CD4-positive, alpha-beta T cell (primary cell): ENCODE measurements at regions not wholly inside any gene's neighbourhood (a gene's known extent, or its start where the extent isn't known, plus 50 kb on each side); places are given as distances from the start of the nearest gene placed in this dataset.

Experiments used
- ATAC-seq: fragments of 200-7000 bp; cut with Tn5 transposase; one replicate; pipeline ENCODE4 v1.10.0; 2022; ENCODE audit warnings: mild to moderate bottlenecking; ENCODE audit not compliant: poor library complexity
- CTCF ChIA-PET: fragments of 350-600 bp; sonication (Branson Sonifier 250); formaldehyde crosslinking; loops from one replicate; lab custom pipeline; 2021; ENCODE audit warnings: antibody characterized with exemption, inconsistent platforms; lab: Charles Lee
- POLR2A ChIA-PET: fragments of 350-600 bp; sonication (Branson Sonifier 250); formaldehyde crosslinking; loops from one replicate; lab custom pipeline; 2021; ENCODE audit warnings: antibody characterized with exemption, inconsistent platforms; lab: Charles Lee
- DNase-seq, 14 experiments: peaks; one replicate each; pipeline ENCODE4 v3.0.0-alpha.2; 2013 to 2020; ENCODE audit warnings: mixed read lengths in 2 of 14
- H3K27ac ChIP-seq, 2 donors: one replicate each; pipeline versions ENCODE4 v1.5.1 to v1.7.0; 2013; ENCODE audit warnings: low read length in 2 of 2, low read depth in 1 of 2, mild to moderate bottlenecking in 1 of 2
- H3K27me3 ChIP-seq, 2 experiments: 1 replicate in 1 of 2; 2 replicates in 1 of 2; pipeline versions ENCODE4 v1.6.1 to v1.7.0; 2013; ENCODE audit warnings: low read length in 2 of 2, control low read depth in 1 of 2, mild to moderate bottlenecking in 1 of 2, moderate library complexity in 1 of 2; ENCODE audit not compliant: insufficient read depth in 2 of 2, control insufficient read depth in 1 of 2
- H3K36me3 ChIP-seq: one replicate; pipeline ENCODE4 v1.6.1; 2013; ENCODE audit warnings: low read length, control low read depth; ENCODE audit not compliant: insufficient read depth
- H3K4me1 ChIP-seq: one replicate; pipeline ENCODE4 v1.6.1; 2013; ENCODE audit warnings: low read length, control low read depth; ENCODE audit not compliant: insufficient read depth
- H3K4me3 ChIP-seq: one replicate; pipeline ENCODE4 v1.5.1; 2013; ENCODE audit warnings: mild to moderate bottlenecking, low read length, moderate library complexity
- H3K9me3 ChIP-seq, 2 experiments: 1 replicate in 1 of 2; 2 replicates in 1 of 2; pipeline versions ENCODE4 v1.6.1 to v1.7.0; 2013; ENCODE audit warnings: low read length in 2 of 2, mild to moderate bottlenecking in 2 of 2, control low read depth in 1 of 2, moderate library complexity in 1 of 2; ENCODE audit not compliant: control insufficient read depth in 1 of 2, insufficient read depth in 1 of 2
- H3K27ac Mint-ChIP-seq: one replicate; pipeline ENCODE4 v1.8.0; 2020; ENCODE audit warnings: mixed read lengths
- H3K27me3 Mint-ChIP-seq: one replicate; pipeline ENCODE4 v1.8.0; 2021; ENCODE audit warnings: mixed read lengths
- H3K36me3 Mint-ChIP-seq: one replicate; pipeline ENCODE4 v1.8.0; 2021; ENCODE audit warnings: low read depth, mixed read lengths
- H3K4me1 Mint-ChIP-seq: one replicate; pipeline ENCODE4 v1.8.0; 2021; ENCODE audit warnings: low read depth, mixed read lengths
- H3K4me3 Mint-ChIP-seq: one replicate; pipeline ENCODE4 v1.8.0; 2020; ENCODE audit warnings: mild to moderate bottlenecking, mixed read lengths
- H3K9me3 Mint-ChIP-seq: one replicate; pipeline ENCODE4 v1.8.0; 2020; ENCODE audit warnings: mixed read lengths
- CTCF ChIP-seq: fragments of 200-600 bp; IDR thresholded peaks from one replicate; pipeline ENCODE4 v1.8.0; 2022; ENCODE audit warnings: antibody characterized with exemption, mild to moderate bottlenecking
- intact Hi-C, 2 experiments: fragments of 100-400 bp; cut with DNase I in 1 of 2; cut with micrococcal nuclease in 1 of 2; formaldehyde crosslinking; loops; one replicate each; pipeline versions ENCODE4 v1.15.1 to v1.9.0; 2023 to 2025; cut with DNase I, micrococcal nuclease

- Mint-ChIP-seq H3K4me3 (no peak overlapping the region), H3K36me3 (peaks cover 6% of the 10 kb centered on the region), H3K27ac (peak overlapping the region; percentile 95), H3K27me3 (no peaks in the 10 kb centered on the region), H3K4me1 (peaks cover 62% of the 10 kb centered on the region), H3K9me3 (peaks cover 6% of the 10 kb centered on the region)
- no peak overlapping the region for H3K4me3 ChIP-seq
- H3K4me1 ChIP-seq, result peaks cover 17% of the 10 kb centered on the region
- no peaks in the 10 kb centered on the region for H3K36me3 ChIP-seq
- TF ChIP-seq CTCF, result no peak
- ATAC-seq (no peak), DNase-seq (no peak)
- CTCF ChIA-PET, result no interaction called here
- H3K27me3 ChIP-seq, result no peaks in the 10 kb centered on the region
- POLR2A ChIA-PET, result interaction anchor here (1.0 to 2.6 kb wide), 3 partner anchors 19 to 194 kb away, joined by 3 to 12 read pairs (median 9); partner anchors contain the start of gene ATP2B1
- no peaks in the 10 kb centered on the region for H3K9me3 ChIP-seq
- intact Hi-C loops, result loop anchor here in 1 of 2 experiments (5.0 kb wide), 1 partner anchor 175 kb away; the partner anchor contains the start of gene ATP2B1
- no peak overlapping the region for H3K27ac ChIP-seq
Measured at GRCh38 chr12:89882792-89883191, 174.2 kb upstream of the ATP2B1 start.

GRCh38 chr12:89882050-89882449, 173.4 kb upstream of the ATP2B1 start:
- ChIA-PET CTCF (no interaction called here), POLR2A (interaction anchor here (1.0 to 2.6 kb wide), 3 partner anchors 18 to 193 kb away, joined by 3 to 12 read pairs (median 9); partner anchors contain the start of gene ATP2B1)
- H3K36me3 Mint-ChIP-seq, result peaks cover 6% of the 10 kb centered on the region
- Histone ChIP-seq H3K27me3 (no peaks in the 10 kb centered on the region), H3K9me3 (no peaks in the 10 kb centered on the region), H3K4me3 (no peak overlapping the region), H3K4me1 (peaks cover 17% of the 10 kb centered on the region), H3K27ac (peak overlapping the region; percentile 13 to 73), H3K36me3 (no peaks in the 10 kb centered on the region)
- intact Hi-C loops, result loop anchor here in 1 of 2 experiments (5.0 kb wide), 1 partner anchor 175 kb away; the partner anchor contains the start of gene ATP2B1
- no peak for TF ChIP-seq CTCF
- peak in 4 of 14 experiments; percentile 29 to 52 (median 44) for DNase-seq
- peak overlapping the region; percentile 95 for H3K27ac Mint-ChIP-seq
- peak overlapping the region; percentile 60 for H3K4me3 Mint-ChIP-seq
- no peak for ATAC-seq
- peaks cover 6% of the 10 kb centered on the region for H3K9me3 Mint-ChIP-seq
- no peaks in the 10 kb centered on the region for H3K27me3 Mint-ChIP-seq
- peaks cover 64% of the 10 kb centered on the region for H3K4me1 Mint-ChIP-seq

- no peaks in the 10 kb centered on the region for H3K36me3 ChIP-seq
- intact Hi-C loops, result loop anchor here in 1 of 2 experiments (1.0 to 5.0 kb wide), 2 partner anchors 18 to 174 kb away; partner anchors contain the start of gene ATP2B1
- peak overlapping the region; percentile 95 for H3K27ac Mint-ChIP-seq
- TF ChIP-seq CTCF, result no peak
- ChIA-PET CTCF (no interaction called here), POLR2A (interaction anchor here (0.7 to 2.9 kb wide), 9 partner anchors 9 to 172 kb away, joined by 3 to 24 read pairs (median 3); partner anchors contain the start of gene ATP2B1)
- H3K27me3 ChIP-seq, result no peaks in the 10 kb centered on the region
- peaks cover 6% of the 10 kb centered on the region for H3K36me3 Mint-ChIP-seq
- peaks cover 6% of the 10 kb centered on the region for H3K9me3 Mint-ChIP-seq
- H3K4me1 Mint-ChIP-seq, result peaks cover 69% of the 10 kb centered on the region
- no peaks in the 10 kb centered on the region for H3K9me3 ChIP-seq
- H3K4me1 ChIP-seq, result peaks cover 17% of the 10 kb centered on the region
- peak; percentile 96 for ATAC-seq
- H3K27me3 Mint-ChIP-seq, result no peaks in the 10 kb centered on the region
- H3K27ac ChIP-seq, result peak overlapping the region; percentile 33 to 73
- peak; percentile 25 to 90 (median 38) for DNase-seq
- H3K4me3 ChIP-seq, result no peak overlapping the region
- H3K4me3 Mint-ChIP-seq, result peak overlapping the region; percentile 54
Measured at GRCh38 chr12:89880690-89881350, 172.2 kb upstream of the ATP2B1 start.
